NCI-H69 (cell line): ENCODE measurements at regions not wholly inside any gene's neighbourhood (a gene's known extent, or its start where the extent isn't known, plus 50 kb on each side); places are given as distances from the start of the nearest gene placed in this dataset.
"Not testable (repeated sequence)": the region's sequence is repeated elsewhere in the genome, so short reads cannot be mapped to it uniquely, and the experiment has no call there.

Source experiments
- DNase-seq: peaks from one replicate; lab custom pipeline; 2025; lab: John Stamatoyannopoulos, UW

DNA sequence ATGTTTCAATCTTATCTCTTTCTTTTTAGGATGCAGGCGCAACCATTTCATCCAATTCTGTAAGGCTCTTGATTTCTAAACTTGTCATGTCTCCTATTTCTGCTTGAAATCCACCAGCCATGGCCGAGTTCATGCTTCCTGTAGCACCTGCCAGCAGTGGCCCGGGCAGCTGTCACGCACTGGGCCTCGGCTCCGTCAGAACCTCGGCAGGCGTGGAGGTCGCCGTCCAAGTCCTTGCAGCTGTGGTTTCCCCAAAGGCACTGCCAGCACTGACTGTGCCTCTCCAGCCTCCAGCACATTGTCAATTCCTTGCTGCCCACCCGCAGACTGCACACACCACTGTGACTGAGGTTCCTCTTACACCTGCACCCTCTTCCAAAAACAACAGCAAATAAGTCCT, 188.7 kb upstream of the SALL3 start:
- no peak for DNase-seq

DNA sequence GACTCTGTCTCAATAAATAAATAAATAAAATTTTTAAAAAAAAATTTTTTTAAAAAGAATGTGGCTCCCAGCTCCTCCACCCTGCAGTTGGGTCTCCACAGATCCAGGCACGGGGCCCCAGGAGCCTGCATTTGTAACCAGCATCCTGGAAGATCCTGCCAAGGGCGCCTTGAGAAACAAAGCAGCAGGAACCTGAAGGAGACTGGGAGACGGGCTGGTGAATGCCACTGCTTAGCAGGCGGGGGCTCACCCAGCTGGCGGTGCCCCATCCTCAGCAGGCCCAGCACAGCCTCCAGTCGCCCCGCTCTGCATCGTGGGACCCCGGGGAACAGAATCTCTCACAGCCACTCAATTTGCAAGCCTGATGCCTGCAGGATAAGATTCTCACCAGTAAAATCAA, 187.5 kb upstream of the SALL3 start:
- DNase-seq, result no peak

DNA sequence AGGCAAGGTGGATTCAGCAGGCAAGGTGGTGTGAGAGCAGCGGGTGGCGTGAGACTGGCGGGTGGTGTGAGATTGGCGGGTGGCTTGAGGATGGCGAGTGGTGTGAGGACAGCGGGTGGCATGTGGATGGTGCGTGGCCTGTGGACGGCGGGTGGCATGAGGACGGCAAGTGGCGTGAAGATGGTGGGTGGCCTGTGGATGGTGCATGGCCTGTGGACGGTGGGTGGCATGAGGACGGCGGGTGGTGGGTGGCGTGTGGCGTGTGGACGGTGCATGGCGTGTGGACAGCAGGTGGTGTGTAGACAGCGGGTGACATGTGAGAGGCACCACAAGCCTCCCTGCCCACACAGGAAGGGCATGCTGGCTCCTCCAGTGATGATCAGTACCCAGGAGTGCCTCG, 186.9 kb upstream of the SALL3 start:
- no peak for DNase-seq

DNA sequence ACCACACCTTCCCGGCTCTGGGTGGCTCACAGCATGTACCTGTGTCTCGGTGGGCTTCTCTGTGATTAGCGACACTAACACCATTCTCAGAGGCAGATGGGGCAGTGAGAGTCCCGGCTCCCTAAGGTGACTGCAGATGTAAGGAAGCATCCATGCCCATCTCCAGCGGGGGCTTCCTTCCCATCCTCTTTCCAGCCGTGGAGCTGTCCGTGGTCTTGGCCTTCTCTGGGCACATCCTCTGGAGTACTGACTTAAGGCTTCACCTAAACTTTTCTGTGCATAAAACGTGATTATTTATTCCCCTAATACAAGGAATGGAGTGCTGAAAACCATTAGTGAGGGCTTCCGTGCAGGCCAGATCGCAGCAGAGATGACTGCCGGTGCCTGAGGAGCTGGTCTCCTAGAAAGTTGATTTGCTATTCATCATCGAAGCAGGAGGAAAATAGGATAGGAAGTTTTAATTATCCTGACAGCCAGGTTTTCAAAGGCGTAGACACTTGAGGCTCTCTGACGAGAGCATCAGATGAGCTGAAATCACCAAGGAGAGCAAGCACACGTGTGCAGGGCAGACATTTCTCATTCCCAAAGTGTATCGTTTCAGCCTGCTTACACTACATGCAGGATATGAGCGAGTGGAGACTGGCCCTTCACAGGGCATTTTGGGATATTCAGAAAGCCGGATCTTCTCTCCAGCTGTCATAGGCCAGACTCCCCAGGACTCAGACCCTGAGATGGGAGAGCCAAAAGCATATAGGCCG, 186.1 kb upstream of the SALL3 start:
- DNase-seq, result no peak

DNA sequence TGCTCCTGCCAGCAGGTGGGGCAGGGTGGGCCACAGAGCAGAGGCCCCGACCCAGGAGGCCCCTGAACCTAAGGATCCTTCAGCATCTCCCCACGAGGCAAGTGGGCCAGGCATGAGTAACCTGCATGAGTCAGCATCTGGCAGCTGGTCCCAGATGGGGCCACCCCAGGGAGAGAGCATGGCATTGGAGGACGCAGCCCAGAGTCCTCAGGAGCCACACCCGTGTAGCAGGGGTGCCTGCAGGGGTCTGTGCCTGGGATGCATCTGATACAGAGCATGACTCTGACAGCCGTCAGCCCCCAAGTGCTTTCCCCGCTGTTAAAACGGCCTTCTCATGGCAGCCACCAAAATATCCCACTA, 185.6 kb upstream of the SALL3 start:
- DNase-seq, result peak; percentile 52

DNA sequence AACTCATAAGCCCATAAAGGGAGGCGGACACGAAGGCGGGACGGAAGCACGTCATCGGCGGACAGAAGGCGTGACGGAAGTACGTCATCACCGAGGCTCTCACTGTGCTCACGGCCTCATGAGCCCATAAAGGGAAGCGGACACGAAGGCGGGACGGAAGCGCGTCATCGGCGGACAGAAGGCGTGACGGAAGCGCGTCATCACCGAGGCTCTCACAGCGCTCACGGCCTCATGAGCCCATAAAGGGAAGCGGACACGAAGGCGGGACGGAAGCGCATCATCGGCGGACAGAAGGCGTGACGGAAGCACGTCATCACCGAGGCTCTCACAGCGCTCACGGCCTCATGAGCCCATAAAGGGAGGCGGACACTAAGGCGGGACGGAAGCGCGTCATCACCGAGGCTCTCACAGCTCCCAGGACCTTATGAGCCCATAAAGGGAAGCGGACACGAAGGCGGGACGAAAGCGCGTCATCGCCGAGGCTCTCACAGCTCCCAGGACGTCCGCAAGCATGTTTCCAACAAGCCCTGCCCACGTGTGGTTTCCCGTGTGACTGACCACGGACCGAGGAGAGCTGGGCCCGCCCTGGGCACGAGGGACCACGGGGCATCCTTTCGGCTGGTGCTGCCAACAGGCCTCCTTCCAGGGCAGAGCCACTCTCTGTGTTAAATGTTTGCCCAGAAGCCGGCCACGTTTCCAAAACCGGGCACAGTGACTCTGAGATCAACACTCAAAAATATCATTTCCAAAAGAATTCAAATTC, 182.7 kb upstream of the SALL3 start:
- DNase-seq, result no peak

DNA sequence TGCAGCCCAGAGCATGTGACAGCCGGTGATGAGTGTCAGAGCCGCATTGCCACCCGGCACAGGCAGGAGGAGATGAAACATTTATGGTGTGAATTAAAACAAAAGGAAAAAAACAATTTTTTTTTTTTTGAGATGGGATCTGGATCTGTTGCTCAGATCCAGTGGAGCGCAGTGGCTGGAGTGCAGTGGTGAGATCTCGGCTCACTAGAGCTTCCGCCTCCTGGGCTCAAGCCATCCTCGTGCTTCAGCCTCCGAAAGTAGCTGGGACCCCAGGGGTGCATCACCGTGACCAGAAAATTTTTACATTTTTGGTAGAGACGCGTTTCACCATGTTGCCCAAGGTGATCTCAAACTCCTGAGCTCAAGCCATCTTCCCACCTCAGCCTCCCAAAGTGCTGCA, 182.1 kb upstream of the SALL3 start:
- no peak for DNase-seq

DNA sequence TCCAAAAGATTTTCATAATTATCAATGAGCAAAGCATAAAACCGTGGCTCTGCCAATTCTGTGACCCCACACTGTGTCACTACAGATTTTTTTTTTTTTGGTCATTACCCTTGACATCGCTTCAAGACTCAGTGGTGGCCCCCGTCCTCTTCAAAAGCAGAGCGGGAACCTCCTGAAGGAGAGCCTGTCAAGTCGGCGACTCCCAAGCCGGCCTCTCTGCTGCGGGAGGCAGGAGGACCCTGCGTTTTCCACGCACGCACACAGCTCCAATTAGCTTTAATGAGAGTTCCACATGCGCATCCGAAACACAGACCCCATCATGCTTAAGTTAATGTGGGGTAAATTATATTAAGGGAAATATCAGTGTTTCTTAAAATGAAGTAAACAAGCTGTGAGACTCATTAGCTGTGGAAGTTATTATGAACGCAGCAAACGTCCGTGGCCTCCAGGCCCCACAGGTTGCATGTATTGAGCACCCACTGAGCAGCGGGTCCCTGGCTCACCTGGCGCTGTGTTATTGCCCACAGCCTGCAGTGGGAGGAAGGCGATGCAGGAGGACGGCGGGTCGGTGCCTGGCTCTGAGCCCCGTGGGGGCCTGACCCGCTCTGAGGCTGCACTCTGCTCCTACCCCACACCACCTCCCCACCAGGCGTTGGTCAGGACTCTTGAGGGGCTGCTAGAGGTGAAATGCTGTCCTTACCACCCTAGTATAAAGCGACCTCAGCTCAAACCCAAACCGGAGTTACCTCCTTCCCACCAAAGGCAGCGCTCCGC, 181.0 kb upstream of the SALL3 start:
- DNase-seq, result no peak

DNA sequence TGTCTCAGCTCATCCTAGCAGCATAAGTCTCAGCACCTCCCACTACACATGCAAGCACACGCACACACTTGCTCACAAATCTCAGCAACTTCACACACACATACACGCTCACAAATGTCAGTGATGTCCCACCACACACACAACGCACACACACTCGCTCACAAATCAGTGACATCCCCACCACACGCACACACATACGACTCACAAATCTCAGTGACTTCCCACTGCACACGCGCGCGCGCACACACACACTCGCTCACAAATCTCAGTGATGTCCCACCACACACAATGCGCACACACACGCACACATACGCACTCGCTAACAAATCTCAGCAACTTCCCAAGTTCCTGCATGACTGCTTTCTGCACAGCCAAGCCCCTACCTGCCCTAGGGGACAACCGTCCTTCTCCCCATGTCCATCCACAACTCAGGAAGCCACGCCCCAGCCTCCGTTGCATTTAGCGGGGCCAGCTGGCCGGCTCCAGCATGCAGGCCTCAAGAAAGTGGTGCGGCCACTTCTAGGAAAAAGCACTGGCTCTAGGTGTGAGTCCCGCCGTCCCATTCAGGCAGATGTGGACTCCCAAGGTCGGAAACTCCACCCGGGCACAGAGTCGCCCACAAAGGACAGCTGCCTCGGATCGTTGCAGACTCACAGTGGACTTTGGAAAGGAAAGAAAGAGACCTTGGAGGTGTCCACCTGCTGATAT, 180.1 kb upstream of the SALL3 start:
- no peak for DNase-seq

DNA sequence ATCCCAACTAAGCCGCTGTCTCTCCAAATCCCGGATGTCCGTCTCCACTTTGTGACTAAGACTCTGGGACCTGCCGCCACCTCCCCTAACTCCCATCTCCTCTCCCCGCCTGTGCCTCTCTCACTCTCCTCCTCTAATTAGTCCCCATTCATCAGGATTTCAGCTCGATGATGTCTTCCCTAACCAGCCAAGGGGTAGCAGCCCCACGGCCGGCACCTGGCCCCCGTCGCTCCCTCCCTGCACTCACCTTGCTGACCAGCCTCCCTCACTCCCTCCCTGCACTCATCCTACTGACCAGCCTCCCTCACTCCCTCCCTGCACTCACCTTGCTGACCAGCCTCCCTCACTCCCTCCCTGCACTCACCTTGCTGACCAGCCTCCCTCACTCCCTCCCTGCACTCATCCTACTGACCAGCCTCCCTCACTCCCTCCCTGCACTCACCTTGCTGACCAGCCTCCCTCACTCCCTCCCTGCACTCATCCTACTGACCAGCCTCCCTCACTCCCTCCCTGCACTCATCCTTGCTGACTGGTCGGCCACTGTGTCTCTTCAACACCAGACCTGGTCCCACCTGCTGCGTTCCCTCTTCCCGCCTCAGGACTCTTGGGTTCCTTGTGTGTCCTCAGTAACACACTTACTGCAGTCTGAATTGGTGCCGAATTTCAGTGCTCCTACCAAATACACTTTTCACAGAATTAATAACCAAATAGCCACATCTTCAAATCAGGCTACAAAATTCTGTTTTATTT, 179.3 kb upstream of the SALL3 start:
- not testable (repeated sequence) for DNase-seq

DNA sequence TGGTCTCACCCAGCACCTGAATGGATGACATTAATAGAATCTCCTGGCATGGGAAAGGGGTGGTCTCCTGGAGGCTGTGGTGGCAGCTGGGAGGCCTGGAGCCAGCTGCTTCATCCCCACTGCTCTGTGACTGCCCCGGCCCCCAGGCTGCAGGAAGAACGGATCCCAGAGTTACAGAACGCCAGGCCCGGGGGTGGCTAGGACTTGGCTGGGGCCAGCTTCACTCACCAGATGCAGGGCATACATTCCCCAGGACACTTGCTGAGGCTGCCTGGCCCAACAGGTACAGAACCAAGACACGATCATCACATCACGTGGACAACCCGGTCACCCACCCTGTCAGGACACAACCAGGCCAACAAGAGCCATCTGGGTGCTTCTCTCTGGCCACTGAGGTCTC, 178.6 kb upstream of the SALL3 start:
- no peak for DNase-seq

DNA sequence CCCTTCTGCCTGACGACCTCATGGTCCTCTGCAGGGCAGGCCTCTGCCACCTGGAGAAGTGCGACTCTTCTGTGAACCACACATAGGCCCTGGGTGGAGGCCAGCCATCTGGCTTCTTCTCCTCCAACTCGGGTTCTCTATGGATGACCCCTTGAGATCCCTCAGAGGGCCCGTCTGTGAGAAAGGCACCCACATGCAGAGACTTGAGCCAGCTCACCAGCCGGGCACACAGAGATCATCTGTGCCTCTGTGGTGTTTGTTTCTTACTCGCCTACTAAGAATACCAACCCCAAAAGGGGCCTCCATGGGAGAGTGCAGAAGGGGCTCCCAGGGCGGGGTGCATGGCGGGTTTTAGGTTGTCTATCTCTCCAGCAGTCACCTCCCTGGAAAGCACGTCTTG, 176.5 kb upstream of the SALL3 start:
- no peak for DNase-seq

DNA sequence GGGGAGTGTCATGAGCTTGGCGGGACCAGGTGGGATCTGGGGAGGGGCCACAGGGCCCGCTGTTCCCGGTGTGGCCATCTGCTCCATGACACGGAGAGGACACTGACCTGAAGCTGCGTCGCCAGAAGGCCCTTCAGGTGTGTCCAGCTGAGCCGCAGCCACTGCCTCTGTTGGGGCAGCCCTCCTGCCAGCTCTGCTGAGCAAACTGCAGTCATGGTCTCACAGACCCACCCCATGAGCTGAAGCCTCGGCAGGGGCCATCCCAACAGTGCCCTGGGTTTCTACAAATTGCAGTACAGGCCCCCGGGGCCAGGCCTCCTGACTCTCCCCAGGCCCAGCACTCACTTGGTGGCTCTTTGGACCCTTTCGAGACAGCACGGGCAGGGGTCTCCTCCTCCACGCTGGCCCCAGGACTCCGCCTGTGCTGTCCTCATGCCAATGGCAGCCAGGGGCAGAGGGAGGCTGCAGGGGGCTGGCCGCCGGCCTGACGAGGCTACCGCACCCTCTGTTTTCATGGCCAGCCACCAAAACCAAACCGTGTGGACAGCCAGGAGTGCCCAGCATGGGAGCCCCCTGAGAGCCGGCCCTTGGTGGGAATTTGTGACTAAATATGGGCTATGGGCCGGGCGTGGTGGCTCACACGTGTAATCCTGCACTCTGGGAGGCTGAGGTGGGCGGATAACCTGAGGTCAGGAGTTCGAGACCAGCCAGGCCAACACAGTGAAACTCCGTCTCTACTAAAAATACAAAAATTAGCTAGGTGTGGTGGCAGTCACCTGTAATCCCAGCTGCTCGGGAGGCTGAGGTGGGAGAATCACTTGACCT, 175.2 kb upstream of the SALL3 start:
- no peak for DNase-seq

DNA sequence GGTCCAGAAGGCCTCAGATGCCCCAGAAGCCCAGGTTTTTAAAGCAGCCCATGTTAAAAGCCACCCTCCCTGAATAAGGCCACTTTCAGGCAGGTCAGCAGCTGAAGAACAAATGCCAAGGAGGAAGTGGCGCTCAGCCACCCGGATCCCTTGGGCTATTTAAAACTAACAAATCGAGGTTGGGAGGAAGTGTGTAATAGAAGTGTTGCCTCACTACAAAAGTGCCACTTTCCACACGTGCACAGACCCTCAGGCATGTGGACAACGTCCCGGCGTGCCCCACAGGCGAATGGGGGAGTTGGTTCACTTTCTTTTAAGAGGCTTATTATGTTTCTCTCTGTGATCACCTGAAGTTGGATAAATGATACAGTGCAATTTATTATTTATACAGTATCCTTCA, 173.8 kb upstream of the SALL3 start:
- no peak for DNase-seq

DNA sequence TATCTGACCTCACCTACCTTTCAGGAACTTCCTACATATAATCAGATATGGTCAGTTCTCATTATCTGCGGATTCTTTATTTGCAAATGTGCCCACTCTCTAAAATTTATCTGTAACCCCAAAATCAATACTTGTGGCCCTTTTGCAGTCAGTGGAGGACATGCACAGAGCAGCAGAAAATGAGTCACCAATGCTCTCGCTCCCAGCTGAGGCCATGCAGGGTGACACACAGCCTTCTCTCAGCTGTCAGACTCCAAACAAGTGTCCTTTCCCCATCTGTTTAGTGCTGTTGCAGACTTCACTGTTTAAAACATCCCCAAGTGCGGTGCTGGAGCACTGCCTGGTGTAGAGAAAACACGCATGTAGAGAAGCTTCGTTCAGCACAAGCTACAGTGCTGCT, 171.9 kb upstream of the SALL3 start:
- DNase-seq, result no peak

DNA sequence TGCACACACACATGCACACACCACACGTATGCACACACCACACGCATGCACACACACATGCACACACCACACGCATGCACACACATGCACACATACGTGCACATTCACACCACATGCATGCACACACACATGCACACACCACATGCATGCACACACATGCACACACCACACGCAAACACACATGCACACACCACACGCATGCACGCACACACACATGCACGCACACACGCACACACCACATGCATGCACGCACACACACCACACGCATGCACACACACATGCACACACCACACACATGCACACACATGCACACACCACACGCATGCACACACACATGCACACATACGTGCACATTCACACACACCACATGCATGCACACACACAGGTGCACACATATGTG, 169.8 kb upstream of the SALL3 start:
- DNase-seq, result no peak

DNA sequence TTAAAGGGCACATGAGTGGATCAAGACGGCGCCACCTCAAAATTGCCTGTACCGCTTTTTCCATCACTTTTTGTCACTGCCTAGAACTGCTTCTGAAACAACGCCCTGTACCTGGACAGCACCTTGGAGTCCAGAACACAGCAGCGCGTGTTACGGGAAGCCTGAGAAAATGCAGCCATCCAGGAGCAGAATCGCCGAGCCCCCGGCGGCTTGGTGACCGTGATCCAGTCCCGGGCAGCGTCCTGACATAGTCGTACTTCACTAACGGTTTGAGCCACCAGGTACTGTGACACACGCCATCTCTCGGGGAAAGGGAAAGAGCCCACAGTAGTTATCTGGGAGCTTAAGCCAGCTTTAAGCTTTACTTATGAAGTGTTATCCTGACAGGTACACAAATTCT, 168.9 kb upstream of the SALL3 start:
- DNase-seq, result no peak

DNA sequence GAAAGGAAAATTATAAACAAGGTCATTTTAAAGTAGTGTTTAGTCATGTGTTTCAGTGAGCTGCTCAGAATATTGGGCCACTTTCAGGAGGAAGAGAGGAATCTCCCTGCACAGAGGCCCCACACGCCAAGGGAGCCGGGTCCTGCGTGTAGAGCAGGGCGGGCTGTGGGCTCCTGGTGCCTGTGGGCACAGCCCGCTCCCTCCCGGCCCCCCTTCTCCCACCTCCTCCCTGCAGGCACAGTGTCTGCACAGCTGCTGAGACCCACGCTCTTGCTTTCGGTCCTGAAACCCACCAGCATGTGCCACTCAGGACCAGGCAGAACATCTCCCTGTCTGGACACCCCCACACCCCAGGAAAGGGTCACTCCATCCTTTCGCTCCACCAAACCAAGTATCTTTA, 167.6 kb upstream of the SALL3 start:
- DNase-seq, result no peak

DNA sequence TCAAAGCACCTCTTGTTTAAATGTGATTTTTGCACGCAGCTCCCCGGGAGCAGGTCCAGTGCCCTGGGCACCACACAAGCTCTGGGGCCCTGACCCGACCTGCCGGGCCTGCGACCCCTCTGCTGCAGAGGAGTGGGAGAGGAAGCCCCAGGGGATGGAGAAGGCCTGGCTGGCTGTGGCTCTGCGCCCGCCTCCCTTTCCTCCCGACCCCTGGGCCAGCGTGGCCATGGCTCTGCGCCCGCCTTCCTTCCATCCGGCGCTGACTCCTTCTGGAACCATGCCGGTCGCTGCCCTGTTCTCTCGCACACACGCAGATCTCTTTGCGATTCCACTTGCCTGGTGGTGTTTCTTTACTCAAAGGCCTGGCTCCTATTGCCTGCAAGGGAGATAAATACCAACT, 166.5 kb upstream of the SALL3 start:
- no peak for DNase-seq

DNA sequence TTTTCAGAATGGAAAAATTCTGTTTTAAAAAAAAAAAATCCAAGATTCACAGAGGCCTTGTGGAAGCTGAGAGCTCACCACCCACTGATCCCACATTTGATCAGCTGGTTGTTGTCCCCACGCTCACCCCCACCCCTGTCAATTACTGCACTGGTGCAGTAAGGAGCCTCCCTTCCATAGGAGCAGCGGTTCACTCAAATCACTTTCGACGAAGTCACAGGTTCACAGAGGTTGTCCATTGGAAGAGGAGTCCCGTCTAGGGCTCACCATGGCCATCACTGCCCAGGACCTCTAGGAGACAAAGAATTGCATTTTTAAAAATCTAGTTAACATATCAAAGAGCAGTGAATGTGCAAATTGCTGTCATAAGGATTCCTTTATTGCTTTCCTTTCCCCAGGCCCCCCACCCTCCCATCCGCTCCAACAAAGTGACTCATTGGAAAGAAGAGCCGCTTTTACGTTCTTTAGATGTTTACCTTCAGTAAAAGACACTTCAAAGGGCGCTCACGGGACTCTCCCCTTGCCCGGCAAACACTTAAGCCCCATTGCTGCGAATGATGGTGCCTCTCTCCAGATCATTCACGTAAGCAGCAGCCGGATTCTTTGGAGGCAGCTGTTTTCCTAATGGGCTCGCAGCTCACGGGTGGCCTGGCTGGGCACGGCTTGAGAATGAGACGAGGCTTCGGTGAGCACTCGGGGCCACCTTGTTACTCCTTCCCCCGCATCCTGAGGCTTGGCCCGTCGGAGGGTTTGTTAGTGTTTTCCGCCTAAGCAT, 165.5 kb upstream of the SALL3 start:
- DNase-seq, result no peak
